ENCODE measurements at regions not wholly inside any gene's neighbourhood (a gene's known extent, or its start where the extent isn't known, plus 50 kb on each side); places are given as distances from the start of the nearest gene placed in this dataset.

DNA sequence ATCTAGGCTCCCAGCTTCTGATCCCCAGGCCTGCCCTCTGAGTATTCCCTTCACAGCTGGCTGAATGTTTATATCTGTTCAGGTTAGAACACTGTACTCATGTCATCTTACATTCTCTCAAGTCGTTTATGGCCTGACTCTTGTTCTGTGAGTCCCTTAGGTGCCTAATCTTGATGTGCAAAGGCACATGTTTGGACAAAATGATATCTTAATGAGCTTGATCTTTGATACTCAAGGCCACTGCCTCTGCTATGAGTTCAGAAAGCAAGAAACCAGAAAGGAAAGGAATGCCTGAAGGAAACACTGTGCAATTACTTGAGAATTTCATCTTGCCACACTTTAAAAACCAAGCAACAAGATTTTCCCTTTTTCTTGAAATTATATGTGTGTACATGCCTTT lies 391.8 kb upstream of the ZNF608 start:
- ATAC-seq (ENCODE audit: low FRiP score) (no peak), DNase-seq (ENCODE audit: low spot score) (no peak)
- TF ChIP-seq, protein P1, sequence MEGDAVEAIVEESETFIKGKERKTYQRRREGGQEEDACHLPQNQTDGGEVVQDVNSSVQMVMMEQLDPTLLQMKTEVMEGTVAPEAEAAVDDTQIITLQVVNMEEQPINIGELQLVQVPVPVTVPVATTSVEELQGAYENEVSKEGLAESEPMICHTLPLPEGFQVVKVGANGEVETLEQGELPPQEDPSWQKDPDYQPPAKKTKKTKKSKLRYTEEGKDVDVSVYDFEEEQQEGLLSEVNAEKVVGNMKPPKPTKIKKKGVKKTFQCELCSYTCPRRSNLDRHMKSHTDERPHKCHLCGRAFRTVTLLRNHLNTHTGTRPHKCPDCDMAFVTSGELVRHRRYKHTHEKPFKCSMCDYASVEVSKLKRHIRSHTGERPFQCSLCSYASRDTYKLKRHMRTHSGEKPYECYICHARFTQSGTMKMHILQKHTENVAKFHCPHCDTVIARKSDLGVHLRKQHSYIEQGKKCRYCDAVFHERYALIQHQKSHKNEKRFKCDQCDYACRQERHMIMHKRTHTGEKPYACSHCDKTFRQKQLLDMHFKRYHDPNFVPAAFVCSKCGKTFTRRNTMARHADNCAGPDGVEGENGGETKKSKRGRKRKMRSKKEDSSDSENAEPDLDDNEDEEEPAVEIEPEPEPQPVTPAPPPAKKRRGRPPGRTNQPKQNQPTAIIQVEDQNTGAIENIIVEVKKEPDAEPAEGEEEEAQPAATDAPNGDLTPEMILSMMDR (IDR thresholded peaks at IDR 0.05): no peak

DNA sequence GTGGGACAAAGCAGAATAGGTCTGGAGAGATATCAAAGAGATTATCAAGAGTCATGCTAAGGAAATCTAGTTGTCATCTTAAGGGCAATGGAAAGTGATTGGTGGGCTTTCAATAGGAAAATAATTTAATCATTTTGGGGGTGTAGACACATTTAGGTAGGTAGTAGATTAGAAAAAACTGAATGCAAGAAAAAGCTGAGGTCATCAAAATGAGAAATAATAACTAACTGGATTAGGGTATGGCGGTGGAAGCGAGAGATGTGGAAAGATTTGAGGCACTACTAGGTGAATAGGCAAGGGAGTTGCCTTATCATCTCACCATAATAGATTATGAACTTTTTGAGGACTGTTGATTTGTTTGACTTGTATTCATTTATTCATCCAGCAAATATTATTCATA lies 393.2 kb upstream of the ZNF608 start:
- ATAC-seq (ENCODE audit: low FRiP score): no peak
- TF ChIP-seq, protein P1 (IDR thresholded peaks at IDR 0.05): no peak
- DNase-seq (ENCODE audit: low spot score): no peak

DNA sequence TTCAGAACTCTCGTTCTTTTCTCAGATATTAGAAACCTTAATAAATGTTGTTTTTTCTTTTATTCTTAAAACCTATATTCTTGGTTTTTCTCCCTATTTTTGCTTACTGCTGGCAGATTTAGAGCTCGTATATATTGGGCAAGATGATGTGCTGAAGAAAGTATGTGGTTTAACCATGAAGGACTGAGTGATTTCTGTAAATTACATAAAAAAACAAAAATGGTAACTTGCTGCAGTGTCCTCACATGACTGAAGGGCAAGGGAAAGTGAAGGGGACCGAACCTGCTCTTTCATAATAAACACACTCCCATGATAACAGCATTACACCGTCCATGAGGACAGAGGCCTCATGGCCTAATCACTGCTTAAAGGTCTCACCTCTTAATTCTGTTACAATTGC lies 393.8 kb upstream of the ZNF608 start:
- TF ChIP-seq, protein P1 (IDR thresholded peaks at IDR 0.05): no peak
- DNase-seq (ENCODE audit: low spot score): no peak

DNA sequence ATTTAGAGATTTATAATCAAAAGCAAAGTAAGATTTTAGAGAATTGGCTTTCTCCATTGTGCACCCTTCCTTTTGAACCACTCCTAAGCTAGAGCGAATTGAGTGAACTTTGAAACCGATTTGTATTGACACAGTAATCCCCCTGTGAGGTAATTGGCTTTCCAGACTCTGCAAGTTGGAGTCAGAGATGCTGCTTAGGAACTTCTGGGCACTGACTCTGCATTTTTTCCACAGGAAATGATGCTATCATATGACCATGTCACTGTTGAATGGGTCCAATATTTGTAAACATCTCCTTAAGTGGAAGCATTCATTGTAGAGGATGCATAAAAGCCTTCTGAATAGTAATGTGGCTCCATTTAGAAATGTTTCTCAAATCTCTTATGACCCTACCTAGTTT lies 394.4 kb upstream of the ZNF608 start:
- ATAC-seq (ENCODE audit: low FRiP score): no peak
- TF ChIP-seq, protein P1 (IDR thresholded peaks at IDR 0.05): no peak

More for the DNA sequence above, 393.8 kb upstream of the ZNF608 start:
- no peak for ATAC-seq (ENCODE audit: low FRiP score)

DNA sequence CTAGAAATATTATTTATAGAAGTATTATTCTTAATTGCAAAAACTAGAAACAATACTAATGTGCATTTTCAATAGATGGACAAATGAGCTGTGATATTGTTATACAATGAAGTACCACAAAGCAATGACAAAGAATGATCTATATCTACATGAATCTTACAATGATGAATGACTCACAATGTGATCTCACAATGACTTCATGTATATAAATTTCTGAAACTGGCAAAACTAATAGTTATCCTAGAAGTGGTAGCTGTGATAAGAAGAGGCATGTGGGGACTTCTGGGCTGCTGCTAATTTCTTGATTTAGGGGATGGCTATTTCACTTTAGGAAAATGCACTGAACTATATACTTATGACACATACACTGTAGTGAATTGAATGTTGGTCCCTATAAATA lies 396.0 kb upstream of the ZNF608 start:
- TF ChIP-seq, protein P1 (IDR thresholded peaks at IDR 0.05): no peak
- DNase-seq (ENCODE audit: low spot score) (no peak), ATAC-seq (ENCODE audit: low FRiP score) (no peak)

More for the DNA sequence above, 394.4 kb upstream of the ZNF608 start:
- DNase-seq (ENCODE audit: low spot score): no peak

DNA sequence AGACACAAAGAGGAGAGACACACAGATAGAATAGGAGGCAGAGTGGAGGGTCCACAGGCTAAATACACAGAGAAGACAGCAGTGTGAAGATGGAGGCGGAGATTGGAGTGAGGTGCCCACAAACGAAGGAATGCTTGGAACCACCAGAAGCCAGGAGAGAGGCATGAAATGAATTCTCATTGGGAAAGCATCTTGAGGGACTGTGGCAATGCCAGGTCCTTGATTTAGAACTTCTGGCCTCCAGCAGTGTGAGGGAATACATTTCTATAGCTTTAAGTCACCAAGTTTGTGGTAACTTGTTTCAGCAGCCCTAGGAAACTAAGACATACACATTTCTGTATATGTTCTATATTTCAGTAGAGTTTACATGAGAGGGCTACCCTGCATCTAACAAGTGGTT lies 396.6 kb upstream of the ZNF608 start:
- no peak for DNase-seq (ENCODE audit: low spot score)
- TF ChIP-seq, protein P1 (IDR thresholded peaks at IDR 0.05): no peak
- ATAC-seq (ENCODE audit: low FRiP score): no peak

GRCh38 chr5:125148076-125148475 lies 401.6 kb upstream of the ZNF608 start:
- TF ChIP-seq, protein P1 (IDR thresholded peaks at IDR 0.05): no peak
- no peak for DNase-seq (ENCODE audit: low spot score)
- no peak for ATAC-seq (ENCODE audit: low FRiP score)

Data from omental fat pad (tissue), 3 donors.